T-helper 1 cell (primary cell): ENCODE measurements at regions not wholly inside any gene's neighbourhood (a gene's known extent, or its start where the extent isn't known, plus 50 kb on each side); places are given as distances from the start of the nearest gene placed in this dataset.

Source experiments
- DNase-seq, 5 donors: peaks; one replicate each; pipeline ENCODE4 v3.0.0-alpha.2; 2012 to 2020

DNA sequence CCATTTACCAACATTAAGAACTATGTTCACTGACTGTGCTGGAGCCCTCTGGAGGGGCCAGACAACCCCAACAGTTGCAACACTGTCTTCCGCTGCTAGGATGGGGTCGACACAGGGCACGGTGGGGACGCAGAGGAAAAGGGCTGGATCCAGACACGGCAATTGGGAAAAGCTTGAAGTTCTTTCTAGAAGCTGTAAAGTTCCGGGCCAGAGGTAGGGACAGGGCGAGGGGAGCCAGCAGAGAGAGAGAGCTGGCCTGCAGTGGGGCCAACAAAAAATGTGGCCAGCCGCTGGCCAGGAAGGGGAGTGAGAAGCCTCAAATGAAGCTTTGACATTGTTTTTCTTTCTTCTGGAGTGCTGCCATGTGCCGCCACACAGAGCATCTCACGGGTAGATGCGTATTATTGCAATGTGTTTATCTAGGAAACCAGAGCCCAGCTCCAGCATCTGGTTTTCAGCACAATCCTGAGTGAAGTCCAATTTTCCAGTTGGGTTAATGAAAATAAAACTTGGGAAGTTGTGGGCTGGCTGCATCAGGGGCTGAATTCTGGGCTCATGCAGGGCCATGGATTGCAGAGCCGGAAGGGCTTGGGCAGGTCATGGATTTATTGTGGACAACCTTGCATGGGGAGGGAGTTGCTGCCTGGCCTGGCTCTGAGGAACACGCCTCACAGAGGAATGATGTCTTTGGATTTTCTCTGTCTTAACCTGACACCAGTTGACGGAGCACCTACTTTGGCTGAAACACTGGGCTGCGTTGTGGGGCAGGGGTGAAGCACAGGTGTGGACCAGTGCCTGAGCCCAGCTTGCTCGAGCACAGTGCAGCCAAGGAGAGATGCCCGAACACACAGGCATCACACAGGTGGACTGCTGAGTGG lies 67.6 kb upstream of the AMPD3 start:
- DNase-seq: no peak

GRCh38 chr11:10388101-10388500 lies 67.0 kb upstream of the AMPD3 start:
- DNase-seq: no peak

DNA sequence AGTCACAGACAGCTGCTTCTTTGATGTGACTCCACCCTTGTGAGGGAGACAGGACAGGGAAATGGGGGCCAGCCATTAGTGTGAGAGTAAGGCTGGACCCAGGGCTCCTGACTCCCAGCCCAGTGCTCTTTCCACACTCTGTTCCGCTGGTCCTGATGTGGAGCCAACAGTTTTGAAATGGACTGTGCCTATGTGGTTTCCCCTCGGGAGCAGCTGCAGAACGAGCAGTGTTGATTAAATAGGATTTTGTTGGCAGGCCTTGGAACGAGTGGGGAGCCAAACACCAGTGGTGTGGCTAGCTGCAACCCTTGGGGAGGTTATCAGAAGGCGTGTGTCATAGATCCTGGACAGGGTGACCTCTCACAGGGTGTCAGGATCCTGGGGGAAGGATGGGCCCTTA lies 66.5 kb upstream of the AMPD3 start:
- DNase-seq: no peak

DNA sequence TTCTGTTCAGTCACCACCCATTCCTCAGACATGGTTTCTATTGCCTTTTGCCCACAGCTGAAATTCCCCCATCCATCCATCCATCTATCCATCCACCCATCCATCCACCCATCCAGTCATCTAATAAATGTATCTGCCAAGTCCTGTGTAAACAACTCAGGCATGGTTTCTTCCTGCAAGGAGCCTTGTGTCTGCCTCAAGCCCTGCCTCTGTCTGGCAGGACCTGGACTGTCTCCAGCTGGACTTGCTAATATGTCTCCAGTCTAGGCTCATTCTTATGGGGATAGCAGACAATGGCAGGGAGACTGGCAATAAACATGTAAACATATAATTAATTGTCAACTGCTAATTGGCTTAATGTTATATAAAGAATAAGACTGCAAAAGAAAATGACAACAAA lies 64.7 kb upstream of the AMPD3 start:
- no peak for DNase-seq

- no peak for DNase-seq
Observed at GRCh38 chr11:10392095-10393079, 62.7 kb upstream of the AMPD3 start.

- DNase-seq: no peak
Observed at GRCh38 chr11:10394229-10395101, 60.6 kb upstream of the AMPD3 start.

- no peak for DNase-seq
Observed at GRCh38 chr11:10395166-10395897, 59.7 kb upstream of the AMPD3 start.

DNA sequence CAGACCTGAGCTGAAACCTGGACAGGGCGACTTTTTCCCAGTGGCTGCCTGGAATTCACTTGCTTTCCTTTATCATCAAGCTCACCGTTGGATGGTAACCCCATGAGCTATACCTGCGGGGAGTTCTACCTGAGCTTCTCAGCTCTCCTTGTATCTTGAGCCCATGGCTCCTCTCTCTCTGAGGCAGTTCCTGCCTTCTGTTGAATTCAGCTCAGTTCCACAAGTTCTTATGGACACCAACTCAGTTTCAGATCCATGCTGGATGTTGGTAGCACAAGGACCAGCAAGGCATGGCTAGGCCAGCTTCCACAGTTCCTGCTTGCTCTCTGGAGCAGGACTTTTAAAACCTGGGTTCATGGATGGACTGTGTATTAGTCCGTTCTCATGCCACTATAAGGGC lies 58.3 kb upstream of the AMPD3 start:
- no peak for DNase-seq

DNA sequence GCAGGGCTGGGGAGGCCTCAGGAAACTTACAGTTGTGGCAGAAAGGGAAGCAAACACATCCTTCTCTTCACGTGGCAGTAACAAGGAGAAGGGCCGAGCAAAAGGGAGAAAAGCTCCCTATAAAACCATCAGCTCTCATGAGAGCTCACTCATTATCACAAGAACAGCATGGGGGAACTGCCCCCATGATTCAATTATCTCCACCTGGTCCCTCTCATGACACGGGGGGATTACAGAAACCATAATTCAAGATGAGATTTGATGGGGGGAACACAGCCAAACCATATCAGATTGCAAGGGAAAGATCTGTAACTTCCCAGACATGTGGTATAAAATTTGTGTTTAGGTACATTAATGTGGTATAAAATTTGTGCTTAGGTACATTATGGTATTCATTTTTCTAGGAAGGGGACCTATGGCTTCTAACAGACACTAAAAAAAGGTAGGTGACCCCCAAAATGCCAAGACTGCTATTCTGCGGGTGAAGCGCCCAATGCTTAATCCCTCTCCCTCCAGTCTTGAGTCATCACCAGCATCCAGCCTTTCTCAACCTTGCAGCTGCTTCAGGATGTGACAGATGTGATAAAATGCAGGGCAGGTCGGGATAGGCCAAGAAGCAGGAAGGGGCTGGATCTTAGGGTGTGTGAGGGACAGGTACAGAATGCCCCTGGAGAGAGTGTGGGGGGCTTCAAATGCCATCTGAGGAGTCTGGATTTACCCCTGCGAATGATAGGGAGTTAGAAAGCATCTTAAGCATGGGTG lies 57.7 kb upstream of the AMPD3 start:
- no peak for DNase-seq

- DNase-seq: no peak
Observed at GRCh38 chr11:10398525-10398924, 56.5 kb upstream of the AMPD3 start.

- DNase-seq: no peak
Observed at GRCh38 chr11:10400856-10401255, 54.2 kb upstream of the AMPD3 start.

DNA sequence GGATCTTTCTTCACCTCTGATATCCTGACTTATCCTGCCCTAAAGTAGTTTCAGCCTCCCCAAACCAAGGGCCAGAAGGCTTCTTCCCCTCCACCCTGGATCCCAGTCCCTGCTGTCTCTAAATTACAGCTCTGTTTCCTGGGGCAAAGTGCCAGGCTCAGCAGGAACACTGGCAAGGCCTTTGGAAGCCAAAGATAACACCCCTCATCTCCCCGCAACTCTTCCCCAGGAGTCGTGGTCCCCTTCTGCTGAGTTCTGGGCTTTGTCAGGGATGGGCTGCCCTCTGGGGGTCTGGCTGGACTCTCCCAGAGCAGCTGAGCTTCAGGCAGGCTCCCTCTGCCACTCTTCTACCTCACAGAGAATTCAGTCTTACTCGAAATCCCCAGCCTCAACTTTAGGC lies 53.8 kb upstream of the AMPD3 start:
- no peak for DNase-seq

GRCh38 chr11:10401696-10402392 lies 53.2 kb upstream of the AMPD3 start:
- DNase-seq: no peak
